GM12865 (cell line): ENCODE measurements at regions not wholly inside any gene's neighbourhood (a gene's known extent, or its start where the extent isn't known, plus 50 kb on each side); places are given as distances from the start of the nearest gene placed in this dataset.

Experiments used
- DNase-seq: peaks from one replicate; pipeline ENCODE4 v3.0.0; 2010; ENCODE audit warnings: low read depth
- H3K4me3 ChIP-seq: 2 replicates; pipeline ENCODE4 v1.5.1; 2011; ENCODE audit warnings: mild to moderate bottlenecking, low read depth, low read length, control low read depth
- CTCF ChIP-seq: IDR thresholded peaks from 2 replicates; pipeline ENCODE4 v1.5.1; 2011; ENCODE audit warnings: low read length, control low read depth, low read depth, inconsistent platforms; ENCODE audit not compliant: insufficient read depth; ENCODE audit errors: missing control alignments

GRCh38 chr5:168106008-168106761, 185.3 kb upstream of the WWC1 start:
- TF ChIP-seq CTCF: no peak
- no peak for DNase-seq
- H3K4me3 ChIP-seq: no peak overlapping the region

DNA sequence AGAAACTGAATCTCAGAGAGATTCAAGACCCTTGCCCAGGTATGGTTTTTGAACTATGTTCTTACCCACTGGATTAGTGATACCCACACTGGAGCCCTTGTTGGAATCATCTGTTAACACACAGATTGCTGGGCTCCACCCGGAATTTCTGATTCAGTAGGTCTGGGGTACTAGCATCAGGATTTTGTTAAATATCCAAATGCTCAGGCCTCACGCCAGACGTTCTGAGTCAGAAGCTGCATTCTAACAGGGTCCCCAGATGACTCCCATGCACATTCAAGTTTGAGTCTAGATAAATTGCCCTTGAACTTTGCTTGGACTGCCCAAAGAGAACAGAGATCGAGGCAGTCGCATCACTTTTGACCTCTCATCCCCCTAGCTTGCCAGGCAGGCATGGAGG, 182.0 kb upstream of the WWC1 start:
- DNase-seq: no peak
- TF ChIP-seq CTCF: no peak
- no peak overlapping the region for H3K4me3 ChIP-seq

DNA sequence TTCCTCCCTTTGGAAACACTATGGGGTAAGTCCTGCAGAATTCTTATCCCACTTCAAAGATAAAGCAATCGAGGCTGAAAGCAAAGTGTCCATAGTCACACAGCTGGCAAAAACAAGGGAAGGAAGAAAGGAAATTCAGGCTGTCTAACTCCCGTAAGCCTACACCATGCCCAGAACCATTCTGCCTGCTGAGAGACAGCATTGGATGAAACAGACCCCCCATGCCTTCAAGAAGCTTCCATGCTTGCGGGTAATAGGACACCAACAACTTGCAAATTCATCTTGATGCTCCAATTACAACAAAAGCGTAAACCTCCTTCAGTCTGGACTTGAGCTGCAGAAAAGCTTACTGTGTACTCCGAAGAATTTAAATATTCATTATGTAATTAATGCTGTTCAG, 181.1 kb upstream of the WWC1 start:
- no peak for TF ChIP-seq CTCF
- no peak overlapping the region for H3K4me3 ChIP-seq
- no peak for DNase-seq

GRCh38 chr5:168110870-168111832, 180.3 kb upstream of the WWC1 start:
- no peak for DNase-seq
- TF ChIP-seq CTCF: no peak
- H3K4me3 ChIP-seq: no peak overlapping the region

- peak; percentile 77 for DNase-seq
- H3K4me3 ChIP-seq: no peak overlapping the region
- peak; percentile 91 for TF ChIP-seq CTCF
Measured at GRCh38 chr5:168114444-168115017, 176.9 kb upstream of the WWC1 start.

DNA sequence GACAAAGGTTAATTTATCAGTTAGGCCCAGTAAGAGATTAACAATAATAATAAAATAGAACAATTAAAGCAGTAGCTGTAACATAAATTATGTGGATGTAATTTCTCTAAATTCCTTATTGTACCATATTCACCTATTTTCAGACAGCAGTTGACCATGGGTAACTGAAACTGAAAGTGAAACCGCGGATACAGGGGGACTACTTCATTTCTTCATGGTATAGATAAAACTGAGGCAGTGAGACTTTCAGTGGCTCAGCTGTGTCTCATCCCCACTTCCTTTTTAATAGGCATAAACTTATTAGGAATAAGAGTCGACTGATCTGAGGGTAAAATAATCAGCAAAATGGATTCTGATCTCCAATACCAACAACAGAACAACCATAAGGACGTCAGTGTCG, 174.0 kb upstream of the WWC1 start:
- TF ChIP-seq CTCF: no peak
- no peak overlapping the region for H3K4me3 ChIP-seq
- no peak for DNase-seq
